Esophagus squamous epithelium (tissue), 4 donors: ENCODE measurements at regions not wholly inside any gene's neighbourhood (a gene's known extent, or its start where the extent isn't known, plus 50 kb on each side); places are given as distances from the start of the nearest gene placed in this dataset.

Experiments
- CTCF ChIP-seq, 6 experiments: fragments of 450-650 bp in 4 of 6; fragments of 200-600 bp in 2 of 6; sonication (generic) in 2 of 6; IDR thresholded peaks; one replicate each; pipeline ENCODE4 v1.5.1; 2016 to 2019; ENCODE audit warnings: antibody characterized with exemption in 6 of 6, mild to moderate bottlenecking in 4 of 6, moderate library complexity in 4 of 6
- POLR2A ChIP-seq, 4 donors: fragments of 450-650 bp; IDR thresholded peaks; one replicate each; pipeline ENCODE4 v1.6.1; 2017; ENCODE audit warnings: antibody characterized with exemption in 4 of 4, mild to moderate bottlenecking in 4 of 4, moderate library complexity in 3 of 4

DNA sequence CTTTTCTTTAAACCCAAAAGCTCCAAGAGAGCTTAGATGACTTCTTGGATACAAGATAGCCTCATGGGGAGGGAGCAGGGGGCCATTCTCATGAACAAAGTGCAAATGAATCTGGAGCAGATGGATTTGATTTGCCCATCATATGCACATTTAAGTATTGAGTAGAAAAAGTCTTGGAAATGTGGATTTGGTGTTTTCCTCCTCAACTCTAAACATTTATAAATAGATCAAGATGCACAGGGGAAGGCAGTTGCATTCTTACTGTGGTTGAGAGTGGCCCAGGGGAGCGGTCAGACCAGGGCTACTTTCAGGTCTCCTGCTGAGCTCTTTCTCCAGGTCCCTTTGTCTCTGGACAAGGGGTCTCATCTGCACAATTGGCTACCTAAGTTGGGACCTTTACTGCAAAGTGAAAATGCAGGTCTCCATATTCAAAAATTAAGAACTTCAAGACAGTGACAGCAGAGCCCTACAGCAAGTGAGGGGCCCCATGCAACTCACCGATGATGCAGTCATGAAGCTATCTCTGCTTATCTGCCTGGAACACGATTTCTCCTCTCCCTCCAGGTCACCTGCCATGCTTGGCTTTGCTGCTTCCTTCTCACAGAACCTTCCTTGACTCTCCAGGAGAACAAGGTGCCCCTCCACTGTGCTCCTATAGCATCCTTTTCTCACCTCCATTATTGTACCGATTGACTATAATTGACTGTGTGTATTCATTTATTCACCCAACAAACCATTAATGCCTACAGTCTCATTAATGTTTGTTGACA is 145.4 kb downstream of the LPIN1 start:
- TF ChIP-seq CTCF (IDR thresholded peaks at IDR 0.05) (no peak), POLR2A (IDR thresholded peaks at IDR 0.05) (no peak)
